ENCODE measurements at regions not wholly inside any gene's neighbourhood (a gene's known extent, or its start where the extent isn't known, plus 50 kb on each side); places are given as distances from the start of the nearest gene placed in this dataset.

GRCh38 chr2:129459881-129460280 lies 519.6 kb upstream of the RAB6C start:
- DNase-seq (ENCODE audit: low read depth in 2 of 2) = no peak

DNA sequence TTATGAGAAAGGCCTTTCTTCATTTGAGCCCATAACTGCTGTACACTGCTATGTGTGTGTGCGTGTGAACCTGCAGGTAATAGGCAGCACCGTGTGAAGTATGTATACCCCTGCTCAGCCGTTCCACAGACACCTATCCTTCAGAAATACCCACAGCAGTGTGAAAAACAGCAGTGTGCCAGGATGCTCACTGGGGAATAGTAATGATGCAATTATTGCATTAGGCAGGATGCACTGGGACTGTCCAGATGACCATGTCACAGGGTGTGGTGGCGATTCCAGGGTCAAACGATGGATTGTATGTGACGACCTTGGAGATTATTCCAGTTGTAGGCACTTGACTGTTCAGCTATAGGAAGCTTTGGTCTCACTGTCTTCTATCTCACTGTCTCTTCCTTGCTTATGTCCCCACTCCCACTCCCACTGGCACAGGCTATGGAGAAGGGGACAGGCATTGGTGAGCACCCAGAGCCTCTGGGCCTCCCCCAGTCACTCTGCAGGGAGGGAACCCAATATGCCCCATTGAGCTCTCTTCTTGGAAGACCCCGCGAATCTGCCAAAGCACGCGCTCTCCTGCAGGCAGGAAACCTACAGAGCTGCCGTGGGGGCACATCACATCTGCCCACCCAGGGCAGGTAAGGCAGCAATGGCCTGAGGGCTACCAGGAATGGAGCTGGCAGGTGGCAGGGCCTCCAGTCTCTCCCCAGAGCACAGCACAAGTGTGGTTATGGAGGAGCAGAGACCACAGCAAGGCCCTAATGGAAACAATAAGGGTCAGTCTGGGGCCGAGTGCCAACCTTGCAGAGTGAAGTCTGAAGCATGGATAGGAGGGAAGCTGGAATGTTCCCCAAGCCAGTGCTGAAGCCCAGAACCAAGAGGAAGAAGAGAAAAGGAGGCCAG lies 518.9 kb upstream of the RAB6C start:
- DNase-seq (ENCODE audit: low read depth in 2 of 2) = no peak

- no peak for DNase-seq (ENCODE audit: low read depth in 2 of 2)
These were observed 517.1 kb upstream of the RAB6C start for GRCh38 chr2:129462349-129462748.

DNA sequence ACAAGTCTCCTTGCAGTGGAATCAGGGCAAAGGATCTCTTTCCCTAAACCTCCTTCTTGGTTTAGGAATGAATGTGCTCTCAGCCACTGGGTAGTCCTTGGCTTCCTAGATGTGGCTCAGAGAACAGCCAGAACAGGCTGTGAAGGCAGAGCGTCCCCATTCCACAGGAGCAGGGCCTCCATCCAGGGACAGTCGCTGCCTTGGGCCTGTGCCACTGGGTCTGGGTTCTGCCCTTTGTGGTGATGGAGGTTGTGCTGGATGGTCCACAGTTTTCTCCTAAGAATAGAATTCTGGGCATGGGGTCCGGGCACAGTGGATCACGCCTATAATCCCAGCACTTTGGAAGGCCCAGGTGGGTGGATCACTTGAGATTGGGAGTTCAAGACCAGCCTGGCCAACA lies 516.5 kb upstream of the RAB6C start:
- DNase-seq (ENCODE audit: low read depth in 2 of 2) = no peak

- DNase-seq (ENCODE audit: low read depth in 2 of 2) = no peak
These were observed 515.4 kb upstream of the RAB6C start for GRCh38 chr2:129464036-129464435.

GRCh38 chr2:129464631-129465030 lies 514.8 kb upstream of the RAB6C start:
- DNase-seq (ENCODE audit: low read depth in 2 of 2) = no peak

- no peak for DNase-seq (ENCODE audit: low read depth in 2 of 2)
These were observed 514.4 kb upstream of the RAB6C start for GRCh38 chr2:129465045-129465444.

GRCh38 chr2:129466389-129466788 lies 513.1 kb upstream of the RAB6C start:
- no peak for DNase-seq (ENCODE audit: low read depth in 2 of 2)

DNA sequence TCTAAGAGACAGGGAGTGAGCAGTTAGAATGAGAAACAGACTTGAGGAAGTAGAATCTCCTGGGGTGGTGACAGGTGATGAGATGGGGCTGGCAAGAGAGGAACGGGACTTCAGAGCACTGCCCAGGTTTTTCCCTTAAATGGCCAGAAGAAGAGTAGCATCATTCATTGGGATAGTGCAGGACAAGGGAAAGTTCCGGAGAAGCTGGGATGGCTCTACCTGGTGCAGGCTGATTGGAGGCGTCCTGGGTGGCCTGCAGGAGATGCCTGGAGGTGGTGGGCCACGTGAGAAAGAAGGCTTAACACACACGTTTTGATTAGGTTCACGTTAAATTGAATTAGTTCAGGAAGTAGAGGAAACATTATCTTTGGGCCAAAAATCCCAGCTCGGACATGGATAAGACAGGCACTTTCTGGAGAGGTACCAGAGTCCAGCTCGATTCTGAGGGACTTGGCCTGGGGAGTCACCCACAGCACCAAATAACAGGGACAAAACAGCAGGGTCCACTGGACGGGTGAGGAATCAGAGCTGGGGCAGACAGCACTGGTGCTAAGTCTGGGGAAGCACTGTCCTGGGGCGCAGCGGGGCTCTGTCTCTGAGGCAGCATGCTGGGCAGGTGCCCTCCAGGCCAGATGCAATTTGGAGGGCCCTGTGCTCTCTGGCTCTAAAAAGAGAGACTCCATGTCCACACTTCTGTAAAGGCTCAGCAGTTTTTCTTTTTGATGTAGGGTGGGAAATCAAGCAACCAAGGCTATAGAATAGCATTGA lies 512.3 kb upstream of the RAB6C start:
- DNase-seq (ENCODE audit: low read depth in 2 of 2) = no peak

- DNase-seq (ENCODE audit: low read depth in 2 of 2) = no peak
These were observed 511.5 kb upstream of the RAB6C start for GRCh38 chr2:129467941-129468340.

- DNase-seq (ENCODE audit: low read depth in 2 of 2) = no peak
These were observed 510.6 kb upstream of the RAB6C start for GRCh38 chr2:129468879-129469278.

DNA sequence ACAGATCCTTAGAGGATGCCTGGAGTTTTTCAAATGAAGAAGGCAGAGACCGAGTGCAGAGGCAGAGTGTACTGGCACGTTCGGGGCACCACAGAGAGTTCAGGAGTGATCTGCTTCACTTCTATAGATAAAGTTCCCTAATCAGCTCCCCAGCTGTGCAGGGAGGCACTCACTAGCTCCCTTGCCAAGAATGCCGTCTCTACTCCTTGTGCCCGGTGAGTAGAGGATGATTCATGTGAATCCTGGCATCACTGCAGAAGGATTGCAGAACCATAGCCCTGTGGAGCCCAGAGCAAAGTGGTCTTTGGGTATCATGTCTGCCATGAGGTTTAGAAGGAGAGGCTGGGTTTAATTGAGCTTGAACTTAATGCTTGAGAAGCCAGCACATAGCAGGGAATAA lies 510.1 kb upstream of the RAB6C start:
- DNase-seq (ENCODE audit: low read depth in 2 of 2) = no peak

DNA sequence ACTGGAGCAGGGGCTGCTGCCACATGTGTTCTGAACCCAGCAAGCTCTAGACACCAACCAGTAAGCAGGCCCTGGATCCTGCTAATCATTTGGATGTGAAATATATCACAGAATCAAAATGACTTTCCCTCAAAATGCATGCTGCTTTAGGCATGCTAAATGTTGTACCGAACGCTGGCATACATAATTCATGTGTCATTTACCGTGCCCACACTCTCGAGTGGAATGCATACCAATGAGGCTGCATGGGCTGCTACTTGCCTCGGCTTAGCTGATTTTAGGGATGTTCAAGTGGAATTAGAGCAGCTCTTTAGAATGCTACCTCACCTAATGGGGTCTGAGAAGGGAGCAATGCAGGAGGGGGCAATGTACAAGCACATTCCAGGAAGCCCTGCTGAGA lies 509.6 kb upstream of the RAB6C start:
- no peak for DNase-seq (ENCODE audit: low read depth in 2 of 2)

DNA sequence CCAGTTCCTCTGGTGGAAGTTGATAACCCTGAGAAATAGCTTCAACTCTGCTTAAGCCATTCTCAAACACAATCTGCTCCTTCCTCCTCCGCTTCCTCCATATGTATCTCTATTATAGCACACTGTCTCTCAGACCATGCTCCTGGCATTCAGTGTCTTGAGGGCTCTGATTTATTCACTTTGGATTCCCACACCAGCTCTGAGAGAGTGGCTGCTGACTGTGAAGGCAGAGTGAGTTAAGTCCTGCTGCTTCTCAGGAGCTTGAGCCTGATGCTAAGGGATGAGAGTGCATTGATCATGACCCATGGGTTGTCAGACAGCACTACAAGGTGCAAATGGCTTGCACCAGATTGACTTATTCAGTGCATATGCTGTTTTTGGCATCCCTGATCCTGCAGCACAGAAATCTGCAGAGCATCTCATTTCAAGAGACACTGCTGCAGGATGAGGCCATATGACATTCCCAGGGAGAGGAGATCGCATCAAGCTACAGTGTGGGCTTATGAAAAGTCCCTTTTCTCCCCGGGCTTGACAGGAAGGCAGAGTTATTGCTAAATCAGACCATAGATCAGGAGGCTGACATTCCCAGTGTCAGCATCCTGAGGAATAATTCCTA lies 500.5 kb upstream of the RAB6C start:
- no peak for DNase-seq (ENCODE audit: low read depth in 2 of 2)

GRCh38 chr2:129479892-129480291 lies 499.6 kb upstream of the RAB6C start:
- DNase-seq (ENCODE audit: low read depth in 2 of 2) = no peak

GRCh38 chr2:129480790-129481189 lies 498.7 kb upstream of the RAB6C start:
- DNase-seq (ENCODE audit: low read depth in 2 of 2) = no peak

GRCh38 chr2:129481306-129482219 lies 497.9 kb upstream of the RAB6C start:
- no peak for DNase-seq (ENCODE audit: low read depth in 2 of 2)

DNA sequence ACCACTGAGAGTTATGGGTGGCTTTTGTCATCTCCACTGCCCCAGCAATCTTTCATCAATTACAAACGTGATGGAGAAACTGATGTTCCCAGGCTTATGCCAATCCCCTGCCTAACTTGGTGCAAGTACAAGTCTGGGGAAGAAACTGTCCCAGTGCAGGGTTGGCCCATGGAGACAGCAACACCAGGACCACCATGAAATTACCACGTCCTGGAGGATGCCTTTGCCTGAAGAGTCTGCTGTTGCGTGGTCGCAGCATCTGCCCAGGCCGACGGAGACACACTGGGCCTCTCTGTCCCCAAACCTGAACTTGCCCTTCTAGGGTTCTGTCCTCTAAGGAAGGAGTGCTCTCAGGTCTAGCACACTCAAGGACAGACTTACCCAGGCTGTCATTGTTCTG lies 496.8 kb upstream of the RAB6C start:
- DNase-seq (ENCODE audit: low read depth in 2 of 2) = no peak

DNA sequence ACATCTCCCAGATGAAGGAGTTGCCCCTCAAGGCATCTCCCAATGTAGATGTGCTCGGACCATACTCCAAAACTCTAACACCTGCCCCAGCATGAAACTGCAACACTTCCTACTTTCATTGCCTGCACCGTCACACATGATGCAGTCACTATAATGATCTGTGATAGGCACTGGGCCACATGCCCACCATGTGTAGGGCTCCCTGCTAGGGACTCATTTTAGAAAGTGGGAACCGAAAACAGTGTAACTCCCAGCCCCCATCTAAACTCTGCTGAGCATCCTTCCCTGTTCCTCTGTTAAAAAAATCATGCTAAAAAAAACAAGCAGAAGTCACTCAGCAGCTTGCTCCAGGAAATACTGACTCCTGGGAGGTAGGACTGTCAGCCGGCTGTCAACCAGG lies 496.1 kb upstream of the RAB6C start:
- DNase-seq (ENCODE audit: low read depth in 2 of 2) = no peak

- DNase-seq (ENCODE audit: low read depth in 2 of 2) = no peak
These were observed 494.2 kb upstream of the RAB6C start for GRCh38 chr2:129484999-129485897.

DNA sequence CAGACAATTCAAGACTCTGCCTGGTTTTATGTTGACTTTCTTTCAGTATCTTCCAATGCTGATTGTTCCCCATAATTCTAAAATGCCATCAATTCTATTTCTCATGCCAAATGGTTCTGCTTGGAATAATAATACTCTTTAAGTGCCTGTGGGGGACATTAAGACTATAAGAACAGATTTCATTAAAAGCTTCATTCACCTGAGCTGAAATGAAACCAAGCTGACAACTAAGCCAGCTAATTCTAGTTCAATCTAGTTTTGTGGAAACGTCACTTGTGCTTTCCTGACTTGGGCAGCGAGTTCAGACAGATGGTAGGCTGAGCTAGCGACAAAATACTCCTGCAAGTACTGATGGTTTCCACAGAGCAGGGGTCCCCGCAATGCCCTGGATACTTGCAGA lies 491.1 kb upstream of the RAB6C start:
- DNase-seq (ENCODE audit: low read depth in 2 of 2) = no peak
